GM18499 (cell line): ENCODE measurements at regions not wholly inside any gene's neighbourhood (a gene's known extent, or its start where the extent isn't known, plus 50 kb on each side); places are given as distances from the start of the nearest gene placed in this dataset.

Source experiments
- ATAC-seq: cut with Tn5 transposase; IDR thresholded peaks from one replicate; pipeline ENCODE4 v1.9.1; 2021; ENCODE audit warnings: moderate number of reproducible peaks; ENCODE audit not compliant: insufficient read depth, unreplicated experiment

GRCh38 chr5:2282034-2282690 is 399.4 kb upstream of the IRX4 start:
- ATAC-seq: no peak

GRCh38 chr5:2281446-2281845 is 398.7 kb upstream of the IRX4 start:
- ATAC-seq: no peak

GRCh38 chr5:2280318-2280717 is 397.6 kb upstream of the IRX4 start:
- ATAC-seq: no peak

- no peak for ATAC-seq
Measured at GRCh38 chr5:2278825-2279456, 396.2 kb upstream of the IRX4 start.

- ATAC-seq: no peak
Measured at GRCh38 chr5:2277886-2278285, 395.2 kb upstream of the IRX4 start.

GRCh38 chr5:2276101-2276500 is 393.4 kb upstream of the IRX4 start:
- no peak for ATAC-seq

GRCh38 chr5:2272755-2273154 is 390.0 kb upstream of the IRX4 start:
- ATAC-seq: no peak

GRCh38 chr5:2272039-2272438 is 389.3 kb upstream of the IRX4 start:
- no peak for ATAC-seq

- no peak for ATAC-seq
Measured at GRCh38 chr5:2271316-2271715, 388.6 kb upstream of the IRX4 start.

- no peak for ATAC-seq
Measured at GRCh38 chr5:2270467-2270866, 387.7 kb upstream of the IRX4 start.

GRCh38 chr5:2269656-2270055 is 386.9 kb upstream of the IRX4 start:
- no peak for ATAC-seq

- ATAC-seq: no peak
Measured at GRCh38 chr5:2267991-2268390, 385.3 kb upstream of the IRX4 start.

GRCh38 chr5:2266641-2267240 is 384.0 kb upstream of the IRX4 start:
- no peak for ATAC-seq

GRCh38 chr5:2265341-2265740 is 382.6 kb upstream of the IRX4 start:
- ATAC-seq: no peak

GRCh38 chr5:2263763-2264162 is 381.0 kb upstream of the IRX4 start:
- no peak for ATAC-seq

GRCh38 chr5:2262620-2263019 is 379.9 kb upstream of the IRX4 start:
- ATAC-seq: no peak

- ATAC-seq: no peak
Measured at GRCh38 chr5:2261004-2261703, 378.4 kb upstream of the IRX4 start.

GRCh38 chr5:2260211-2261003 is 377.7 kb upstream of the IRX4 start:
- ATAC-seq: no peak

- no peak for ATAC-seq
Measured at GRCh38 chr5:2259494-2260107, 376.9 kb upstream of the IRX4 start.

GRCh38 chr5:2258861-2259260 is 376.1 kb upstream of the IRX4 start:
- no peak for ATAC-seq
